Right lobe of liver (tissue), 6 donors: ENCODE measurements at regions not wholly inside any gene's neighbourhood (a gene's known extent, or its start where the extent isn't known, plus 50 kb on each side); places are given as distances from the start of the nearest gene placed in this dataset.

ENCODE experiments used
- ATAC-seq, 4 donors: fragments of 200-7000 bp; cut with Tn5 transposase; one replicate each; pipeline ENCODE4 v1.9.1; 2020; ENCODE audit warnings: mild to moderate bottlenecking in 4 of 4, moderate library complexity in 4 of 4
- DNase-seq, 3 donors: peaks; one replicate each; pipeline ENCODE4 v3.0.0-alpha.2; 2020
- H3K27ac ChIP-seq, 3 donors: fragments of 200-600 bp; one replicate each; pipeline ENCODE4 v1.8.0; 2022
- H3K27me3 ChIP-seq, 2 donors: fragments of 200-600 bp; one replicate each; pipeline ENCODE4 v1.8.0; 2022
- H3K36me3 ChIP-seq, 4 donors: fragments of 200-600 bp; sonication (generic) in 1 of 4; one replicate each; pipeline versions ENCODE4 v1.5.1 to v1.8.0; 2017 to 2022; ENCODE audit warnings: control low read depth in 1 of 4
- H3K4me1 ChIP-seq, 4 donors: fragments of 200-600 bp; sonication (generic) in 1 of 4; one replicate each; pipeline versions ENCODE4 v1.5.1 to v1.8.0; 2017 to 2022; ENCODE audit warnings: control low read depth in 1 of 4
- H3K4me3 ChIP-seq, 3 donors: fragments of 200-600 bp; one replicate each; pipeline ENCODE4 v1.8.0; 2022
- H3K9me3 ChIP-seq, 4 donors: fragments of 200-600 bp; sonication (generic) in 1 of 4; one replicate each; pipeline versions ENCODE4 v1.5.1 to v1.8.0; 2017 to 2022; ENCODE audit warnings: control low read depth in 1 of 4
- CTCF ChIP-seq, 4 donors: fragments of 200-600 bp in 3 of 4; fragments of 450-650 bp in 1 of 4; IDR thresholded peaks; one replicate each; pipeline versions ENCODE4 v1.5.1 to v1.8.0; 2016 to 2022; ENCODE audit warnings: antibody characterized with exemption in 4 of 4, mild to moderate bottlenecking in 2 of 4
- POLR2A ChIP-seq: fragments of 450-650 bp; IDR thresholded peaks from one replicate; pipeline ENCODE4 v1.6.1; 2017; ENCODE audit warnings: antibody characterized with exemption, mild to moderate bottlenecking
- WGBS: methylation state at CpG from one replicate; pipeline ENCODE4 v1.1.6; 2018; ENCODE audit warnings: low coverage, low lambda C conversion rate; ENCODE audit not compliant: insufficient coverage; ENCODE audit errors: missing lambda C conversion rate; 5-methylcytosine and 5-hydroxymethylcytosine counted together
- intact Hi-C, 2 donors: fragments of 100-400 bp; cut with DNase I; formaldehyde crosslinking; loops; one replicate each; pipeline versions ENCODE4 v1.11.2 to v1.14.1; 2022
- donor health status: DM: no; HTN: yes; CAD: no.
- donor health status: DM: no; HTN: no; CAD: no.
- donor health status: DM: no; HTN: no; CAD: no.
- donor health status: DM: no; HTN: yes; CAD: no.
- donor health status: DM: no; HTN: yes; CAD: no.

- DNase-seq (no peak), ATAC-seq (no peak)
- TF ChIP-seq POLR2A (no peak), CTCF (IDR thresholded peaks at IDR 0.05) (no peak)
- no peaks in the 10 kb centered on the region for H3K4me1 ChIP-seq
- H3K27ac ChIP-seq: no peak overlapping the region
- intact Hi-C loops: no loop called here
- H3K4me3 ChIP-seq: no peak overlapping the region
- H3K36me3 ChIP-seq: no peaks in the 10 kb centered on the region
- H3K27me3 ChIP-seq: no peaks in the 10 kb centered on the region
- 80% methylated on average over 1 of the region's 4 CpGs for WGBS
- no peaks in the 10 kb centered on the region for H3K9me3 ChIP-seq
Measured at GRCh38 chr14:66099451-66099850, 386.7 kb upstream of the CCDC196 start.

- Histone ChIP-seq H3K36me3 (no peaks in the 10 kb centered on the region), H3K4me1 (no peaks in the 10 kb centered on the region), H3K27me3 (no peaks in the 10 kb centered on the region), H3K27ac (no peak overlapping the region), H3K9me3 (no peaks in the 10 kb centered on the region), H3K4me3 (no peak overlapping the region)
- WGBS: 77% methylated on average over 1 of the region's 1 CpG
- intact Hi-C loops: no loop called here
- ATAC-seq: no peak
- DNase-seq: no peak
- TF ChIP-seq POLR2A (no peak), CTCF (IDR thresholded peaks at IDR 0.05) (no peak)
Measured at GRCh38 chr14:66099931-66100330, 386.2 kb upstream of the CCDC196 start.

- Histone ChIP-seq H3K27ac (no peak overlapping the region), H3K9me3 (no peaks in the 10 kb centered on the region), H3K4me1 (no peaks in the 10 kb centered on the region), H3K27me3 (no peaks in the 10 kb centered on the region), H3K4me3 (no peak overlapping the region), H3K36me3 (no peaks in the 10 kb centered on the region)
- intact Hi-C loops: no loop called here
- DNase-seq: no peak
- no peak for TF ChIP-seq POLR2A
- TF ChIP-seq CTCF (IDR thresholded peaks at IDR 0.05): no peak
- WGBS: 71% methylated on average over 1 of the region's 1 CpG
- no peak for ATAC-seq
Measured at GRCh38 chr14:66101662-66102061, 384.5 kb upstream of the CCDC196 start.

- intact Hi-C loops: no loop called here
- DNase-seq (no peak), ATAC-seq (no peak)
- Histone ChIP-seq H3K27ac (no peak overlapping the region), H3K9me3 (no peaks in the 10 kb centered on the region), H3K27me3 (no peaks in the 10 kb centered on the region), H3K36me3 (no peaks in the 10 kb centered on the region), H3K4me1 (no peaks in the 10 kb centered on the region), H3K4me3 (no peak overlapping the region)
- TF ChIP-seq CTCF (IDR thresholded peaks at IDR 0.05): no peak
- TF ChIP-seq POLR2A: no peak
- WGBS: 86% methylated on average over 3 of the region's 5 CpGs
Measured at GRCh38 chr14:66104486-66104885, 381.7 kb upstream of the CCDC196 start.

- no peaks in the 10 kb centered on the region for H3K27me3 ChIP-seq
- no peak overlapping the region for H3K4me3 ChIP-seq
- no peaks in the 10 kb centered on the region for H3K4me1 ChIP-seq
- 40% methylated on average over 4 of the region's 4 CpGs for WGBS
- DNase-seq: no peak
- TF ChIP-seq CTCF (IDR thresholded peaks at IDR 0.05): no peak
- TF ChIP-seq POLR2A: no peak
- no peaks in the 10 kb centered on the region for H3K36me3 ChIP-seq
- H3K27ac ChIP-seq: no peak overlapping the region
- intact Hi-C loops: no loop called here
- H3K9me3 ChIP-seq: no peaks in the 10 kb centered on the region
- ATAC-seq: no peak
Measured at GRCh38 chr14:66105815-66106214, 380.4 kb upstream of the CCDC196 start.
